Right cardiac atrium (tissue), 5 donors: ENCODE measurements at regions not wholly inside any gene's neighbourhood (a gene's known extent, or its start where the extent isn't known, plus 50 kb on each side); places are given as distances from the start of the nearest gene placed in this dataset.

Experiments used
- ATAC-seq, 2 donors: fragments of 200-7000 bp; cut with Tn5 transposase; one replicate each; pipeline versions ENCODE4 v1.8.0 to v1.9.1; 2020; ENCODE audit warnings: moderate library complexity in 2 of 2, mild to moderate bottlenecking in 1 of 2
- DNase-seq, 3 donors: peaks; one replicate each; pipeline ENCODE4 v3.0.0-alpha.2; 2020
- H3K27ac ChIP-seq: one replicate; pipeline ENCODE4 v1.5.1; 2013; ENCODE audit warnings: mild to moderate bottlenecking, low read length, control low read depth, moderate library complexity
- H3K27me3 ChIP-seq: one replicate; pipeline ENCODE4 v1.6.1; 2013; ENCODE audit not compliant: control insufficient read depth, insufficient read depth
- H3K4me1 ChIP-seq: one replicate; pipeline ENCODE4 v1.6.1; 2013; ENCODE audit warnings: low read length; ENCODE audit not compliant: control insufficient read depth, insufficient read depth
- H3K4me3 ChIP-seq: one replicate; pipeline ENCODE4 v1.5.1; 2013; ENCODE audit warnings: low read length, control low read depth
- H3K9me3 ChIP-seq: one replicate; pipeline ENCODE4 v1.6.1; 2013; ENCODE audit warnings: low read length; ENCODE audit not compliant: control insufficient read depth
- WGBS: extraction: QIAGEN DNeasy Blood & Tissue Kit; methylation state at CpG from one replicate; pipeline ENCODE4 v1.1.7; 2013; 5-methylcytosine and 5-hydroxymethylcytosine counted together
- intact Hi-C, 4 donors: fragments of 100-400 bp; cut with DNase I; formaldehyde crosslinking; loops; one replicate each; pipeline versions ENCODE4 v1.11.0 to v1.14.0; 2022 to 2023
- donor health status: healthy with polysubstance abuse.
- donor health status: DM: no; HTN: yes; CAD: no.
- donor health status: DM: no; HTN: no; CAD: no.
- donor health status: DM: no; HTN: yes; CAD: no; lungs with severe emphysema.
- donor health status: DM: yes; HTN: yes; CAD: no.

DNA sequence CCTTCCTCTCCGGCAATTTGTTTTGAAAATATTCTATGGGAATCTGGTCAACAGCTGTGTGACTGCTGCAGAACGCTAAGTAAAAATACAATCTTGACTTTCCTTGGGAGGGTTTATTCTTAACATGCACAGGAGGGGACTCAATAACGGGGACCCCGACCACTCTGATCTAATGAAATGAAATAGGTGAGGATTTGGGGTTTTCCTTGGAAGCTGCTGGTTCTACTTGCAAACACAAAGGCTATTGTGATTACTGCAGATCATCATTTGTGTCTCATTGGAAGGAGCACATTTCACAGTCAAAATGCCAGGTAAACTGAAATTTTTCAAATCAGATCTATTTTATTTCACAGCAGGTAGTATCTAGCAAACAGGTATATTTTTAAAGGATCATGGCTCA lies 366.1 kb downstream of the SHANK2 start:
- WGBS, result 70% methylated on average over 4 of the region's 4 CpGs

DNA sequence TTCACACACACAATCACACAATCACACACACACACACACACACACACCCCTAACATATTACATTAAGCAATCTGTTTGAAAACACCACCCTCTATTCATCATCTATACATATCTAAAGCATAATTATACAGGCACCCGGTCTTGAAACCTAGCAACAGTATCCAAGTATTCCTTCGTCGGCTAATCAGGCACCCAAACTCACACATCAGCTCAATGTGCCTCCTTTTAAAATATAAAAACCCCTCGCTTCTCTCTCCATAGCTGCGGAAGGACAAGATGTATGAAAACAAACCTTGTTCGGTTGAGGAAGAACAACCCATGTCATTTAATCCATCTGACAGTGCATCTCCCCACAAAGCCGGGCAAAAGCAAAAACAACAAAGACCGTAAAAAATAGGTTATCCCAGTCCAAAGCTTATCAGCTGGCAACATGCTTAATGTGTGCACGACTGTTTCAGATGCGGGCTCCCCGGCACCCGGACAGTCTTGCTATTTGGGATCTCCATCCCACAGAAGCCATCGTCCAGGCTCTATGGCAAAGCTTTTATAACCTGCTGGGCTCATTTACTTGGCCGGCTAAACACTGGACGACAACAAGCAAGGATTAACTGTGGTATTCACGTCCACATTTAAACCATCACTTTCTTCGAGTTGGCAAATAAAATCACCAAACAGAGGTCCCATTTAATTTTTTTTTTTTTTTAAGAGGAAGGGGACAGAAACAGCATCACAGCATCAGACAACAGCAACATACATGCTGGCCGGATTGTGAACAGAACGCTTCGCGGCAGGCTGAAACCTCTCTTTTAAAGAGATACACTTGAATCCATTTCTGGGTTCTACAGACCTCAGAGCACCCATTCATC lies 365.5 kb downstream of the SHANK2 start:
- no peak for DNase-seq
- 76% methylated on average over 21 of the region's 21 CpGs for WGBS
- intact Hi-C loops, result no loop called here

More for the DNA sequence above, 366.1 kb downstream of the SHANK2 start:
- no peak for DNase-seq
- H3K9me3 ChIP-seq, result no peaks in the 10 kb centered on the region
- H3K27me3 ChIP-seq, result no peaks in the 10 kb centered on the region
- intact Hi-C loops, result no loop called here
- H3K4me1 ChIP-seq, result no peaks in the 10 kb centered on the region
- H3K27ac ChIP-seq, result no peak overlapping the region
- H3K4me3 ChIP-seq, result no peak overlapping the region
- ATAC-seq, result no peak

DNA sequence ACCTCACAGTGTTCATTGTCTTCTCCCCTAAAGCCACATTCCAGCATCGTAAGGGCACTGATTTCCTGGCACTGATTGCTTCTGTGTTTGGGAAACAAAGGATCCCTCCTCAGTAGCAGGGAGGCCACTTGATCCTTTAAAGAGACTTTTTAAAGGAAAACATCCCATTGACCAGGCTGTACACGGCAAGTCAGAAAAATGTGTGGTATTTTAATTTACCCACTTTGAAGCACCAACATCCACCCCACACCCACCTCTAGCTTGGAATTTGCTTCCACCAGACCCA lies 364.9 kb downstream of the SHANK2 start:
- Histone ChIP-seq H3K27ac (no peak overlapping the region), H3K4me1 (no peaks in the 10 kb centered on the region), H3K4me3 (no peak overlapping the region), H3K27me3 (no peaks in the 10 kb centered on the region), H3K9me3 (no peaks in the 10 kb centered on the region)
- 39% methylated on average over 2 of the region's 2 CpGs for WGBS
- no peak for ATAC-seq
- intact Hi-C loops, result no loop called here
- no peak for DNase-seq

More for the DNA sequence above, 365.5 kb downstream of the SHANK2 start:
- no peaks in the 10 kb centered on the region for H3K9me3 ChIP-seq
- H3K27ac ChIP-seq, result no peak overlapping the region
- no peaks in the 10 kb centered on the region for H3K4me1 ChIP-seq
- H3K27me3 ChIP-seq, result no peaks in the 10 kb centered on the region
- no peak for ATAC-seq
- no peak overlapping the region for H3K4me3 ChIP-seq

DNA sequence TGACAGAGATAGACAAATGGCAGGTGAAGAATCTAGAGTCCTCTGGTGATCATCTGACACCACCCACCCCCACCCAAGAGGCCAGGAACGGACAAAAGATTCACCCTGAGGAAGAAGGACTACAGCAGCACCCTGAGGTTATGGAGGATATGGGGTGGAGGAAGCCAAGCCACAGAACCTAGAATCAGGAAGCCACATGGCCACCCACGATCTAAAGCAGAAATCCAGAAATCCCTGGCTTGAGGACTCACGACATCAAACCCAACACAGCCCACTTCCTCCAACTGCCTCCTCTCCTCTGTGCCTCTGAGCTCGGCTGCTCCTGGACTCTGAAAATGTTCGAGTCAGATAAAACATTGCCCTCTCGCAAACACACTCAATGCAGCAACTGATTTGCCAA lies 364.3 kb downstream of the SHANK2 start:
- no peak for ATAC-seq

DNA sequence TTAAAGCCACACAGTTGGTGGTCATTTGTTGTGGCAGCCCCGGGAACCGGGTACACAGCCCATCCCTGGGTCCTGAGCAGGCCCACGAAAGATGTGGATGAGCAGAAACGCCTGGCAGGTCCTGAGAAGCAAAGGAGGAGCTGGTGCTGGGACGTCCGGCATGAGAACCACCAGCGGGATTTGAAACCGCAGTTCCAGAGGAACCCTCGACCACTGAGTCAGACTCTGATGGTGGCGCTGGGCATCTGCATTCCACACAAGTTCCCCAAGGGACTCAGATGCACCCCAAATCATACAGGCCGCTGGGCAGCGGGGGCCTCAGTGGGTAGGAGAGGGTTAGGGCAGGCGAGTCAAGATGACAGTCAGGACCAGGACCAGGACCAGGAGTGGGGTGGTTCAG lies 363.0 kb downstream of the SHANK2 start:
- Histone ChIP-seq H3K27ac (no peak overlapping the region), H3K27me3 (no peaks in the 10 kb centered on the region), H3K4me3 (no peak overlapping the region), H3K9me3 (no peaks in the 10 kb centered on the region), H3K4me1 (no peaks in the 10 kb centered on the region)
- no peak for DNase-seq
- intact Hi-C loops, result no loop called here
- ATAC-seq, result no peak
- WGBS, result 82% methylated on average over 13 of the region's 13 CpGs

More for the DNA sequence above, 364.3 kb downstream of the SHANK2 start:
- 72% methylated on average over 6 of the region's 6 CpGs for WGBS
- H3K9me3 ChIP-seq, result no peaks in the 10 kb centered on the region
- H3K4me3 ChIP-seq, result no peak overlapping the region
- no peaks in the 10 kb centered on the region for H3K4me1 ChIP-seq
- DNase-seq, result no peak
- no peak overlapping the region for H3K27ac ChIP-seq
- intact Hi-C loops, result no loop called here
- no peaks in the 10 kb centered on the region for H3K27me3 ChIP-seq

GRCh38 chr11:70891844-70892380 lies 360.5 kb downstream of the SHANK2 start:
- DNase-seq (no peak), ATAC-seq (peak in 1 of 2 donors; percentile 19)
- WGBS, result 76% methylated on average over 9 of the region's 9 CpGs

DNA sequence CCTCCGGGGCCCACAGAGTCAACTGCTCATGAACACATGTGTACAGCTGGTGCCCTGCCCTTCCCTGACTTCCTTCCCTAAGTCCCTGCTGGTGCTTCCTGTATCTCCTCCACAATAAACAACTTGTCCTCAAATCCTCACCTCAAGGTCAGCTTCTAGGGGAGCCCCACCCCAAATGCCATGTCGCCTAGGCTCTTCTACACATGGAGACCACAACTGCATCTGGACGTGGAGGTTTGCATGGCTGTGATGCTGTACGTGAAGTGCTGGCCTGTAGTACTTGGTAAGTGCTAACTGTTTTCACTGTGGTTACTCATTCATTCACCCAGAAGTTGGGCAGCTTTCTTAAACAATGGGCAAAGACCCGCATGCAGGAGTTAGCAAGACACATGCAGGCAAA lies 359.5 kb downstream of the SHANK2 start:
- 65% methylated on average over 5 of the region's 5 CpGs for WGBS
- no peak for ATAC-seq

More at GRCh38 chr11:70891844-70892380, 360.5 kb downstream of the SHANK2 start:
- Histone ChIP-seq H3K27me3 (no peaks in the 10 kb centered on the region), H3K4me3 (no peak overlapping the region), H3K27ac (no peak overlapping the region), H3K9me3 (no peaks in the 10 kb centered on the region), H3K4me1 (no peaks in the 10 kb centered on the region)
- intact Hi-C loops, result no loop called here

DNA sequence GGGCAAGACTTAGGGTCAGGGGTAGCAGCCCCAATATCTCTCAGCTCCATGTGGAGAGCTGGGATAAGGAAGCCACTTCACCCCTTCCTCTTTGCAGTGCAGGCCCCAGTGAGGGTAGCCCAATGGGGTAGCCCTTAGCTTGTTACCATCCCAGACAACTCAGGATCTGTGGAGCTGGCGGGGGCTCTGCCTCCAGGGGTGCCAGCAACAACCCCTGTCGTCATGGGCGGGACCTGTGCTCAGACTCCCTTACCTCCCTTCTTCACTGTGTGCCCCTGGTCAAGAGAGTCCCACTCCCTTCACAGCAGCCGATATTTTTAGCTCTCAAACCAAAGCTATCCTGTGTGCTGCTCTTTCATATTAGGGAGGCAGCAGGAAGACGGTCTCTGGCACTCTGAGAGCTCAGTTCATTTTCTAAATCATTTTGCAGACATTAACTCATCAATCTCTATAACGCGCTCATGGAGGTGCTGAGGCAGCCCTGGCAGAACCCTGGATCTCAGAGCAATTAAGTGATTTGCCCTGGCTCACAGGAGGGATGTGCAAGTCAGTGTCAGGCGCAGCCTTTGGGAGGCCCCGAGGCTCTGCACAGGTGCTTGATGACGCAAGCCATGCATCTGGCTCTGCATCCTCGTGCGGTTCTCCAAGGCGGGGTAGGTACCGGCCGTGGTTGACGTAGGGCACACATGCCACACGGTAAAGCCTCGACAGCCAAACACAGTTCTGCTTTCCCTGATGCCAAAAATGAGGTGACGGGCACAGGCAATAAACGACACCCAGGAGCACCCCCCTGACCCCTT lies 357.6 kb downstream of the SHANK2 start:
- H3K4me1 ChIP-seq, result no peaks in the 10 kb centered on the region
- DNase-seq (no peak), ATAC-seq (no peak)
- no peak overlapping the region for H3K4me3 ChIP-seq
- no peak overlapping the region for H3K27ac ChIP-seq
- WGBS, result 77% methylated on average over 20 of the region's 20 CpGs
- intact Hi-C loops, result no loop called here
- H3K9me3 ChIP-seq, result no peaks in the 10 kb centered on the region
- H3K27me3 ChIP-seq, result no peaks in the 10 kb centered on the region

More for the DNA sequence above, 359.5 kb downstream of the SHANK2 start:
- Histone ChIP-seq H3K27ac (no peak overlapping the region), H3K4me1 (no peaks in the 10 kb centered on the region), H3K9me3 (no peaks in the 10 kb centered on the region), H3K4me3 (no peak overlapping the region), H3K27me3 (no peaks in the 10 kb centered on the region)
- no peak for DNase-seq
- intact Hi-C loops, result no loop called here

DNA sequence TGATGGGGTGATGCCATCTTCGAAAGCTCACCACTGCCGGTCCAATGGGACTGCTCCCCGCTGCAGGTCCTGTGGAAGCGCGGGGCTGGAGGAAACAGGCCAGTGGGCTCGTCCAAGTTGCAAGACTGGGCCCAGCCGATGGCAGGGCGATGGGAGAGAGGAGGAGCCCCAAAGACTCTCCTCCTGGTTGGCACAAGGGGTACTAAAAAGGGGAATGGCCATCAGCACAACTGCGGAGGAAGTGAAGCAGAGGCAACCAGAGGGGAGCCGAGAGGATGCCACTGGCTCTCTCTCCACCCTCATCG lies 357.1 kb downstream of the SHANK2 start:
- Histone ChIP-seq H3K9me3 (no peaks in the 10 kb centered on the region), H3K4me3 (no peak overlapping the region), H3K4me1 (no peaks in the 10 kb centered on the region), H3K27ac (no peak overlapping the region), H3K27me3 (no peaks in the 10 kb centered on the region)
- no peak for ATAC-seq
- DNase-seq, result no peak
- whole genome bisulfite sequencing, result 84% methylated on average over 11 of the region's 11 CpGs
- intact Hi-C loops, result no loop called here

DNA sequence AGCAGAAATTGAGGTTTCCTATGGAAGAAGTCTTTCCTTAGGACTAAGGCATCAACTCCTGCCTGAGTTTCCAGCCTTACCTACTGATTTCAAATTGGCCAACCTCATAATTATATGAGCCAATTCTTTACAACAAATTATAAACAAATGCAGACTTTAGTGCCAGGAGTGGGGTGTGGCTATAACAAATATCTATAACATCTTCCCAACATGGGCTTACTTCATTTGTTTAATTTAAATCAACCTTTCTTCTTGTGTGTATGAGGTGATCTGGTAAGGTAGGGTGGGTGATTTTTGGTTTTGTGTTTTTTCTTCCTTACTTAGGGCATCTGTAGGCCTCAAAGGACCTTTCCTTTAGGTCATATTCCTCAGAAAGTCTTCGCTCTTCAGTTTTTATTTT lies 354.9 kb downstream of the SHANK2 start:
- no peak for ATAC-seq
- Histone ChIP-seq H3K27me3 (no peaks in the 10 kb centered on the region), H3K27ac (no peak overlapping the region), H3K9me3 (no peaks in the 10 kb centered on the region), H3K4me1 (no peaks in the 10 kb centered on the region), H3K4me3 (no peak overlapping the region)
- no peak for DNase-seq
- intact Hi-C loops, result no loop called here
- WGBS, result 93% methylated on average over 1 of the region's 1 CpG

GRCh38 chr11:70899616-70900015 lies 352.8 kb downstream of the SHANK2 start:
- H3K4me1 ChIP-seq, result no peaks in the 10 kb centered on the region
- no peaks in the 10 kb centered on the region for H3K27me3 ChIP-seq
- ATAC-seq (no peak), DNase-seq (no peak)
- intact Hi-C loops, result no loop called here
- H3K4me3 ChIP-seq, result no peak overlapping the region
- no peak overlapping the region for H3K27ac ChIP-seq
- H3K9me3 ChIP-seq, result no peaks in the 10 kb centered on the region
- WGBS, result 94% methylated on average over 6 of the region's 6 CpGs
